Panc1 (cell line): ENCODE measurements at regions not wholly inside any gene's neighbourhood (a gene's known extent, or its start where the extent isn't known, plus 50 kb on each side); places are given as distances from the start of the nearest gene placed in this dataset.
"Not testable (repeated sequence)": the region's sequence is repeated elsewhere in the genome, so short reads cannot be mapped to it uniquely, and the experiment has no call there.

Experiments used
- ATAC-seq: fragments of 200-7000 bp; cut with Tn5 transposase; 2 replicates; pipeline ENCODE4 v1.9.1; 2020; ENCODE audit warnings: mild to moderate bottlenecking, moderate library complexity
- BruUV-seq: library from RNA; stranded (reverse); fragments of 400-500 nt; replicated peaks from 2 replicates; lab custom pipeline; 2021; lab: Mats Ljungman, UMichigan
- CTCF ChIA-PET: fragments of 300-600 bp; sonication (Branson Sonifier 250); formaldehyde crosslinking; loops from one replicate; lab custom pipeline; 2022; ENCODE audit warnings: antibody characterized with exemption; lab: Charles Lee
- POLR2A ChIA-PET: fragments of 300-600 bp; sonication (Branson Sonifier 250); formaldehyde crosslinking; loops from one replicate; lab custom pipeline; 2022; ENCODE audit warnings: antibody characterized with exemption; lab: Charles Lee
- DNase-seq: peaks from one replicate; pipeline ENCODE4 v3.0.0-alpha.2; 2010; ENCODE audit warnings: low read depth, low spot score
- H3K27ac ChIP-seq: 2 replicates; pipeline ENCODE4 v1.5.1; 2011; ENCODE audit warnings: mild to moderate bottlenecking, low read length, inconsistent platforms
- H3K27me3 ChIP-seq: fragments of 200-500 bp; sonication (Bioruptor generic); 2 replicates; pipeline ENCODE4 v1.6.0; 2014; ENCODE audit warnings: low read length, inconsistent platforms; ENCODE audit not compliant: control insufficient read depth, insufficient read depth
- H3K36me3 ChIP-seq: fragments of 200-500 bp; sonication (Bioruptor generic); 2 replicates; pipeline ENCODE4 v1.5.1; 2014; ENCODE audit warnings: inconsistent platforms, mild to moderate bottlenecking, low read length, moderate library complexity; ENCODE audit not compliant: control insufficient read depth, insufficient read depth
- H3K4me1 ChIP-seq: 2 replicates; pipeline ENCODE4 v1.5.1; 2011; ENCODE audit warnings: inconsistent platforms, mild to moderate bottlenecking, low read length, moderate library complexity; ENCODE audit not compliant: control insufficient read depth, insufficient read depth
- H3K4me3 ChIP-seq, 2 experiments: 2 replicates each; pipeline ENCODE4 v1.5.1; 2011 to 2012; ENCODE audit warnings: low read depth in 2 of 2, low read length in 2 of 2, mild to moderate bottlenecking in 2 of 2, inconsistent platforms in 1 of 2, moderate library complexity in 1 of 2
- H3K9me3 ChIP-seq: fragments of 200-500 bp; sonication (Bioruptor generic); 2 replicates; pipeline ENCODE4 v1.5.1; 2014; ENCODE audit warnings: low read depth, mild to moderate bottlenecking, inconsistent platforms, low read length, moderate library complexity; ENCODE audit not compliant: control insufficient read depth, insufficient read depth
- REST ChIP-seq, 2 experiments: IDR thresholded peaks; 2 replicates each; pipeline ENCODE4 v1.6.1; 2011 to 2012; ENCODE audit warnings: low read depth in 2 of 2, control low read depth in 1 of 2, low read length in 1 of 2, mild to moderate bottlenecking in 1 of 2, moderate library complexity in 1 of 2; ENCODE audit not compliant: insufficient read depth in 1 of 2
- SIN3A ChIP-seq: IDR thresholded peaks from 2 replicates; pipeline ENCODE4 v1.6.1; 2012; ENCODE audit warnings: low read depth, mild to moderate bottlenecking, low read length, moderate library complexity, borderline replicate concordance; ENCODE audit not compliant: insufficient read depth
- in situ Hi-C: cut with HindIII; loops from 2 replicates; pipeline ENCODE4 v1.10.0; 2016; ENCODE audit warnings: low sequenced_read_pairs, low pct_unique_long_range_greater_than_20kb
- intact Hi-C: fragments of 100-400 bp; cut with micrococcal nuclease; formaldehyde crosslinking; loops from one replicate; pipeline ENCODE4 v1.10.0; 2022; ENCODE audit not compliant: unreplicated experiment

DNA sequence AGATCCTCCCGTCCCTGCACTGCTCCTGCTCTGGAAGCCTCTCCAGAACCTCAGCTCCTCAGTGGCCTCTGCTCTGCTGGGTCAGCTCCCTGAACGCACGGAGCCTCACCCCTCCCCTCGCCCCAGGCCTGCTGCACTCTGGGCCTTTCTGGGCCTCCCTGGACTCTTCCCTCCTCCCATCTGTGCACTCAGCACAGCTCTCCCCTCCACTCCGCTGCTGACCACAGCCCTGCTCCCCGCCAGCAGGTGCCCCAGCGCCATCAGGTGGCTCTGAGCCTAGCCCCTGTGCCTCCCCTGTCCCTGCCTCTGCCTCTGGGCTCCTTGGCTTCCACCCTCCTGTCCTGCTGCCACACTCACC is 121.0 kb downstream of the TMEM121 start:
- H3K36me3 ChIP-seq, POLR2A ChIA-PET, H3K9me3 ChIP-seq, H3K4me3 ChIP-seq, in situ Hi-C loops, H3K27ac ChIP-seq, H3K27me3 ChIP-seq, DNase-seq, intact Hi-C loops, BruUV-seq, CTCF ChIA-PET, H3K4me1 ChIP-seq: not testable (repeated sequence)
- peak; percentile 46; the same call in 1 of the 2 replicates for ATAC-seq

GRCh38 chr14:105647784-105648608 is 121.6 kb downstream of the TMEM121 start:
- no peak overlapping the region for H3K27ac ChIP-seq
- no peak overlapping the region for H3K4me3 ChIP-seq
- intact Hi-C loops (no loop called here), in situ Hi-C loops (no loop called here)
- H3K9me3 ChIP-seq = no peaks in the 10 kb centered on the region
- H3K36me3 ChIP-seq = no peaks in the 10 kb centered on the region
- no peaks in the 10 kb centered on the region for H3K4me1 ChIP-seq
- H3K27me3 ChIP-seq = no peaks in the 10 kb centered on the region
- ChIA-PET CTCF (no interaction called here), POLR2A (no interaction called here)
- ATAC-seq (no peak; the same call in 1 of the 2 replicates), DNase-seq (no peak)
- TF ChIP-seq REST (IDR thresholded peaks at IDR 0.05; ENCODE audit: insufficient read depth in 1 of 2, low read depth in 2 of 2, low read length in 1 of 2) = peak; percentile 50 to 64; a peak in 2 of 4 replicates
- TF ChIP-seq SIN3A = no peak
- no TSS peak for BruUV-seq

DNA sequence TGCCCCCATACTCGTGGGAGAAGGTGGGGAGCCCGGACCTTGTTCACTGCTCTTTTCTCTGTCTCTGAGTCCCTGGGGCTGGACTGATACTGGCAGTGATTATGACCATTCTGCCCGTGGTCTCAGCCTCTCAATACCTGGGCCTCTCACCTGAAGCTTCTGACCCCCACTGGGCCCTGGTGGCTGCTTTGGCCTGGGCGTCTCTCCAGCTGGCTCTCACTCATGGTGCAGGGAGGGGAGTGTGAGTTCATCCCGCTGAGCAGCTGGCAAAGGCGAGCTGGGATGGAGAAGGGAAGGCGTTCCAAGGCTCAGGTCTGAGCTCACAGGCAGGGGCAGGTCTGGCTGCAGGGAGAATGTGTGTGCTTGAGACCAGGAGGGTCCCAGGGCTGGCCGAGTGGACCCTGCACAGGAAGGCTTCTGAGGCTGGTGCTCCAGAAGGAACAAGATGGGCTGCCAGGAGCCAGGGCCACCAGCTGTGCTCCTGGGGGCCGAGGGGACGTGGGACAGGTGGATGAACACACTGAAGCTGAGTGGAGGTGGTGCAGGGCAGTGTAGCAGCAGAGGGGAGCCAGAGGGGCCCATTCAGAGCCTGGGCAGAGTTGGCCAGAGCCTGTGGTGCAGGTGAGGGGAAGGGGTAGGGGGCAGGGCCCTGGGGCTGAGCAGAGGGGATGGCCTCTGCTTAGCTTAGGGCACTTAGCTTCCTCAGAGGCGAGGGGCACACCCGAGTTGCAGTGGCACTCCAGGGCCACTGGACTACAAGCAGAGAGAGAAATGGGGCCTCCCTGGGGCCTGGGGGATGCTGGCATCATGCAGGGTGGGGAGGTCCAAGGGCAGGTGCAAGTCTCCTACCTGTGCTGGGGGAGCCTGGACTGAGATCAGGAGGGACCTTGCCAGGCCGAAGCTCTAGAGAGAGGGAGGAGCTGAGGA is 122.5 kb downstream of the TMEM121 start:
- intact Hi-C loops = not testable (repeated sequence)

DNA sequence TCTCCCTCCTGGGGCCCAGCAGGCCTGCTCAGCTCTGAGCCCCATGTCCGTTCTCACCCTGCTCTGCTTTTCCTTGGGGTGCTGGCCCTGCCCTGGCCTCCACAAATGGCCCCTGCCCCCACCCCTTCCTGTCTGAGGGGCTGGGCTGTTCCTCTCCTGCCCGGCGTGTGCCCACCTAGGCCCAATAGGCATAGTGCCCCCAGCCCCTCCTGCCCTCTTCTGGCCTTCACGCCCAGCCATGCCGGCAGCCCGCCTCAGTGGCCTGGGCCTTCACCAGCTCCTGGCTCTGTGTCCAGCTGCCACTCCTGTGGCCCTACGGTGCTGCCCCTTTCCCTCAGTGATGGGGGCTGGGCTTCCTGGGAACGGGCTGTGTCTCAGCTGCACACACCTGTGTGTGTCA is 125.9 kb downstream of the TMEM121 start:
- intact Hi-C loops, POLR2A ChIA-PET: not testable (repeated sequence)

More for the DNA sequence above, 122.5 kb downstream of the TMEM121 start:
- H3K9me3 ChIP-seq, CTCF ChIA-PET, H3K4me1 ChIP-seq, DNase-seq, POLR2A ChIA-PET, H3K36me3 ChIP-seq, H3K4me3 ChIP-seq, in situ Hi-C loops, H3K27me3 ChIP-seq, BruUV-seq, H3K27ac ChIP-seq, ATAC-seq: not testable (repeated sequence)

DNA sequence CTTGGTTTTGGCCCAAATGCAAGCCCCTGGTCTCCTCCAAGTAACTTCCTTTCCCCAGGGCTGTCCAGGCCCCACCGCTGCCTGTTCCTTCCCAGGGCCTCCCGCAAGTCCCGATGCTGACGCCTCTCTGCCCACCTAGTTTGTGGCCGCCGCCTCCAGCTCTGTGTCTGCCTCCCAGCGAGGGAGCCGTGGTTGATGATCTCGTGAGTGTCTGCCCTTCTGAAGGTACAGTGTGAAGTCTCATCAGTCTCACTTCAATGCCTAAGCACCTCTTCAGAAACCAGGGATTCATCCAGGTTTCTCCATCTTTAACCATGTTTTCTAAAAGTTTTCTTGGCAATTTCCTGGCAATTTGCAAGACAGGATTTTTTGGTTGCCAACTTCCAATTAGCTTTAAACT is 127.5 kb downstream of the TMEM121 start:
- H3K27me3 ChIP-seq, BruUV-seq, H3K4me1 ChIP-seq, in situ Hi-C loops, H3K27ac ChIP-seq, intact Hi-C loops, DNase-seq, CTCF ChIA-PET, ATAC-seq, H3K36me3 ChIP-seq, POLR2A ChIA-PET, H3K4me3 ChIP-seq, H3K9me3 ChIP-seq: not testable (repeated sequence)

More for the DNA sequence above, 125.9 kb downstream of the TMEM121 start:
- ATAC-seq, CTCF ChIA-PET, H3K36me3 ChIP-seq, H3K4me1 ChIP-seq, BruUV-seq, H3K4me3 ChIP-seq, H3K27me3 ChIP-seq, H3K9me3 ChIP-seq, DNase-seq, in situ Hi-C loops, H3K27ac ChIP-seq: not testable (repeated sequence)
